ENCODE measurements at regions not wholly inside any gene's neighbourhood (a gene's known extent, or its start where the extent isn't known, plus 50 kb on each side); places are given as distances from the start of the nearest gene placed in this dataset.
"Not testable (repeated sequence)": the region's sequence is repeated elsewhere in the genome, so short reads cannot be mapped to it uniquely, and the experiment has no call there.

DNA sequence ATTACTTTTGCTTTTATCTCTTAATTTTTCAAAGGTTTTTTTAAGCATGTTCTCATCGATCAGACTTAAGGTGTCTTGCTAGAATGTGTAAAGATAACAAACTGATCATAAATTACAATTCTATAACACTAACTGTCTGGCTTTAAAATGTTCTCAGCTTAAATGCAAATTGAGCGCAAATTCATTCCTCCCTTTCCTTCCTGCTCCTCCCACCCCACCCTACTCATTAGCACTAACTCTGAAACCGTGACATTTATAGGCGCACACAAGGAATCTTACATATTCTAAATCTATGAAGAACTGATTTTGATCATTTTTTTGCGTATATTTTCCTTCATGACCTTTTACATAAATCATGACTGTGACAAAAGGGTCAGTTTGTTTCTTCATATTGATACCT is 590.0 kb upstream of the DIAPH2 start:
- Histone ChIP-seq H3K27me3 (ENCODE audit: control insufficient read depth, insufficient read depth, low read length) (no peaks in the 10 kb centered on the region), H3K36me3 (ENCODE audit: control insufficient read depth, low read depth, low read length) (no peaks in the 10 kb centered on the region), H3K9ac (ENCODE audit: low read length) (no peak overlapping the region), H3K27ac (ENCODE audit: low read length) (no peak overlapping the region), H3K4me3 (ENCODE audit: low read length) (no peak overlapping the region), H3K9me3 (ENCODE audit: control insufficient read depth, low read depth, low read length) (no peaks in the 10 kb centered on the region), H3K4me1 (ENCODE audit: control insufficient read depth, low read depth, low read length) (peaks cover 13% of the 10 kb centered on the region)

GRCh38 chrX:96098471-96098870 is 586.2 kb upstream of the DIAPH2 start:
- Histone ChIP-seq H3K27ac (ENCODE audit: low read length) (no peak overlapping the region), H3K9ac (ENCODE audit: low read length) (no peak overlapping the region), H3K36me3 (ENCODE audit: control insufficient read depth, low read depth, low read length) (no peaks in the 10 kb centered on the region), H3K27me3 (ENCODE audit: control insufficient read depth, insufficient read depth, low read length) (no peaks in the 10 kb centered on the region), H3K4me3 (ENCODE audit: low read length) (no peak overlapping the region), H3K4me1 (ENCODE audit: control insufficient read depth, low read depth, low read length) (peaks cover 13% of the 10 kb centered on the region), H3K9me3 (ENCODE audit: control insufficient read depth, low read depth, low read length) (no peaks in the 10 kb centered on the region)

- Histone ChIP-seq H3K9ac (ENCODE audit: low read length) (no peak overlapping the region), H3K27me3 (ENCODE audit: control insufficient read depth, insufficient read depth, low read length) (no peaks in the 10 kb centered on the region), H3K27ac (ENCODE audit: low read length) (no peak overlapping the region), H3K36me3 (ENCODE audit: control insufficient read depth, low read depth, low read length) (no peaks in the 10 kb centered on the region), H3K4me3 (ENCODE audit: low read length) (no peak overlapping the region), H3K9me3 (ENCODE audit: control insufficient read depth, low read depth, low read length) (no peaks in the 10 kb centered on the region), H3K4me1 (ENCODE audit: control insufficient read depth, low read depth, low read length) (no peaks in the 10 kb centered on the region)
Measured at GRCh38 chrX:96102997-96103396, 581.6 kb upstream of the DIAPH2 start.

GRCh38 chrX:96112689-96113088 is 572.0 kb upstream of the DIAPH2 start:
- peaks cover 9% of the 10 kb centered on the region for H3K9me3 ChIP-seq (ENCODE audit: control insufficient read depth, low read depth, low read length)
- no peaks in the 10 kb centered on the region for H3K4me1 ChIP-seq (ENCODE audit: control insufficient read depth, low read depth, low read length)
- no peaks in the 10 kb centered on the region for H3K27me3 ChIP-seq (ENCODE audit: control insufficient read depth, insufficient read depth, low read length)
- H3K9ac ChIP-seq (ENCODE audit: low read length): no peak overlapping the region
- H3K36me3 ChIP-seq (ENCODE audit: control insufficient read depth, low read depth, low read length): no peaks in the 10 kb centered on the region
- no peak overlapping the region for H3K27ac ChIP-seq (ENCODE audit: low read length)
- H3K4me3 ChIP-seq (ENCODE audit: low read length): no peak overlapping the region

DNA sequence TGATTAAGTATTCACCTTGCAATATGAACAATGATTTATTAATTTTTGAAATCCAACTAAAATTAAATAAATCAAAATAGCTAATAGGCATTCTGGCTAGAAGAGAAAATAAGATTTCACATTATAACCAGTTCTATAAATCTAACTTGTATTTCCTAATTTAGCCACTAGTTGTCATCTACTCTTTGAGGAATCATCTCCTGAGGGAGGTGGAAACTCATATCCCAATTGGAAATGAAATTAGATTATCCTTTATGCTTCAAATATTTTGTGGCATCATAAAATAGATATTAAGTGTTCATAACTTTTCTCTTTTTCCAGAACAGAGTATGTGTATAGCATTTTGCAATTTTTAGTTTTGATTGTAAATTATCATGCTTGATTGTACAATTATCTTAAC is 558.5 kb upstream of the DIAPH2 start:
- H3K36me3 ChIP-seq (ENCODE audit: control insufficient read depth, low read depth, low read length): no peaks in the 10 kb centered on the region
- no peaks in the 10 kb centered on the region for H3K9me3 ChIP-seq (ENCODE audit: control insufficient read depth, low read depth, low read length)
- no peaks in the 10 kb centered on the region for H3K4me1 ChIP-seq (ENCODE audit: control insufficient read depth, low read depth, low read length)
- no peak overlapping the region for H3K9ac ChIP-seq (ENCODE audit: low read length)
- H3K4me3 ChIP-seq (ENCODE audit: low read length): no peak overlapping the region
- H3K27ac ChIP-seq (ENCODE audit: low read length): no peak overlapping the region
- no peaks in the 10 kb centered on the region for H3K27me3 ChIP-seq (ENCODE audit: control insufficient read depth, insufficient read depth, low read length)

DNA sequence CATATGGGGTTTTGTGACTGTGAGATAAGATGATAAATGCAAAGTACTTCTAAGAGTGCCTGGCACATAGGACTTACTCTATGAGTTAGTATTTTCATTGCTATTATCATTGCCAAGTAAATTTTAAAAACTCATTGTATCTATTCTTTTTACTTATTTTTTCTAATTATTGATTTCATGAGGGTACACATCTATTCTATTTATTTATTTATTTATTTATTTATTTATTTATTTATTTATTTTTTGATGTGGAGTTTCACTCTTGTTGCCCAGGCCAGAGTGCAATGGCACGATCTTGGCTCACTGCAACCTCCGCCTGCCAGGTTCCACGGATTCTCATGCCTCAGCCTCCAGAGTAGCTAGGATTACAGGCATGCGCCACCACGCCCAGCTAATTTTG is 556.6 kb upstream of the DIAPH2 start:
- not testable (repeated sequence) for H3K36me3 ChIP-seq (ENCODE audit: control insufficient read depth, low read depth, low read length); H3K4me1 ChIP-seq (ENCODE audit: control insufficient read depth, low read depth, low read length); H3K27ac ChIP-seq (ENCODE audit: low read length); H3K9ac ChIP-seq (ENCODE audit: low read length); H3K9me3 ChIP-seq (ENCODE audit: control insufficient read depth, low read depth, low read length); H3K27me3 ChIP-seq (ENCODE audit: control insufficient read depth, insufficient read depth, low read length); H3K4me3 ChIP-seq (ENCODE audit: low read length)

DNA sequence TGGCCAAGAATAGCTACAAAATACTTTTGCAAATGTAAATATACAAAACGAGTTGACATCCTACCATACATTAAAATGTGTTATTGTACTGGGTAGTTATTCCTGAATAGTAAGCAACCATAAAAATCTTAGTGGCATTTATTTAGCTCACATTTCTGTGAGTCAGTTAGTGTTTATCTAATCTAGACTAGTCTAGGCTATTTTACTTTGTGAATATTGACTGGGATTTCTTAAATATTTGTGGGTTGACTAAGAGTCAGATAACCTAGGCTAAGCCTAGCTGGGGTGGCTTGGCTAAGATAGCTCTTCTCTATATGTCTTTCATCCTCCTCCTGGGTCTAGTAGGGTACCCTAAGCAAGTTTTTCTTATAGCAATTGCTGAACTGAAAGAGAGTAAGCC is 543.8 kb upstream of the DIAPH2 start:
- Histone ChIP-seq H3K9me3 (ENCODE audit: control insufficient read depth, low read depth, low read length) (no peaks in the 10 kb centered on the region), H3K4me3 (ENCODE audit: low read length) (no peak overlapping the region), H3K4me1 (ENCODE audit: control insufficient read depth, low read depth, low read length) (no peaks in the 10 kb centered on the region), H3K27me3 (ENCODE audit: control insufficient read depth, insufficient read depth, low read length) (no peaks in the 10 kb centered on the region), H3K27ac (ENCODE audit: low read length) (no peak overlapping the region), H3K36me3 (ENCODE audit: control insufficient read depth, low read depth, low read length) (no peaks in the 10 kb centered on the region), H3K9ac (ENCODE audit: low read length) (no peak overlapping the region)

- H3K4me1 ChIP-seq (ENCODE audit: control insufficient read depth, low read depth, low read length): no peaks in the 10 kb centered on the region
- no peaks in the 10 kb centered on the region for H3K9me3 ChIP-seq (ENCODE audit: control insufficient read depth, low read depth, low read length)
- no peaks in the 10 kb centered on the region for H3K27me3 ChIP-seq (ENCODE audit: control insufficient read depth, insufficient read depth, low read length)
Measured at GRCh38 chrX:96147681-96148080, 537.0 kb upstream of the DIAPH2 start.

DNA sequence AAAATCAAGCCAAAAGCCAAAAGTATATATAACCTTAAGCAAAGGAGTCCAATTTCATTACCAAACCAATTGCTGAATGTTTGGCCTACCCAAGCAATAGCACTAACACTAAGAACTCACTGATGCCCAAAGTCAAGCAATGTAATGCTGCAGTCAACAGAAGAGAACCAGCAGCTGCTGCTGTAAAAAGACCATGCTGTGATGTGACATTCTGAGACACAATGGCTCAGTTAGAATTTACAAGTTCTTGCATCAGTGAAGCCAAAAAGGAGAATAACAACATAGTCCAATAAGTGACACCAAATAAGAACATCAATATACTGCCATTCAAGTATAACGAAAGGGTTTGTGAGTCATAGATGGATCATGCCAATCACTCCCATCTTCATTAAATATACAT is 514.0 kb upstream of the DIAPH2 start:
- no peaks in the 10 kb centered on the region for H3K36me3 ChIP-seq (ENCODE audit: control insufficient read depth, low read depth, low read length)
- no peaks in the 10 kb centered on the region for H3K27me3 ChIP-seq (ENCODE audit: control insufficient read depth, insufficient read depth, low read length)
- no peak overlapping the region for H3K9ac ChIP-seq (ENCODE audit: low read length)
- H3K9me3 ChIP-seq (ENCODE audit: control insufficient read depth, low read depth, low read length): no peaks in the 10 kb centered on the region
- H3K4me1 ChIP-seq (ENCODE audit: control insufficient read depth, low read depth, low read length): no peaks in the 10 kb centered on the region
- no peak overlapping the region for H3K27ac ChIP-seq (ENCODE audit: low read length)
- no peak overlapping the region for H3K4me3 ChIP-seq (ENCODE audit: low read length)

More at GRCh38 chrX:96147681-96148080, 537.0 kb upstream of the DIAPH2 start:
- Histone ChIP-seq H3K4me3 (ENCODE audit: low read length) (no peak overlapping the region), H3K9ac (ENCODE audit: low read length) (no peak overlapping the region), H3K36me3 (ENCODE audit: control insufficient read depth, low read depth, low read length) (no peaks in the 10 kb centered on the region), H3K27ac (ENCODE audit: low read length) (no peak overlapping the region)

DNA sequence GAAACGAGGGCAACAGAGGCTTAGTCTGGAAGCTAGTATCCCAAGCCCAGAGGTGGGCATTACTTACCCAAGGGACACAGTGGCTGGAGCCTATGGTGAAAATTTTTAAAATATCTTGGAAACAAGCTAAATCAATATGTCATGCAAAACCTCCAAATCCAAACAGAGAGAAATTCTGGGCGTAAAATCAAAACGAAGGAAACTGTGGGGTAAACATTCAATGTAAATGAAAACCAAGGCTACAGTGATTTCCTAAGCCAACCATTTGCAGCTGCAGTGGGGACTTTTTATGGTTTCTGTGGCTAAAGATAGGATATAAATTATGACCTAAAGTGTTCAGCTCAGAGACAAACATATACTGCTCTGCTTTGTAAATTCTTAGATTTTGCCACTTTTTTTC is 507.7 kb upstream of the DIAPH2 start:
- Histone ChIP-seq H3K9me3 (ENCODE audit: control insufficient read depth, low read depth, low read length) (no peaks in the 10 kb centered on the region), H3K27me3 (ENCODE audit: control insufficient read depth, insufficient read depth, low read length) (no peaks in the 10 kb centered on the region), H3K27ac (ENCODE audit: low read length) (no peak overlapping the region), H3K9ac (ENCODE audit: low read length) (no peak overlapping the region), H3K4me1 (ENCODE audit: control insufficient read depth, low read depth, low read length) (peaks cover 6% of the 10 kb centered on the region), H3K36me3 (ENCODE audit: control insufficient read depth, low read depth, low read length) (no peaks in the 10 kb centered on the region), H3K4me3 (ENCODE audit: low read length) (no peak overlapping the region)

GRCh38 chrX:96181605-96182004 is 503.0 kb upstream of the DIAPH2 start:
- no peaks in the 10 kb centered on the region for H3K9me3 ChIP-seq (ENCODE audit: control insufficient read depth, low read depth, low read length)
- no peak overlapping the region for H3K27ac ChIP-seq (ENCODE audit: low read length)
- no peak overlapping the region for H3K9ac ChIP-seq (ENCODE audit: low read length)
- H3K36me3 ChIP-seq (ENCODE audit: control insufficient read depth, low read depth, low read length): no peaks in the 10 kb centered on the region
- H3K4me3 ChIP-seq (ENCODE audit: low read length): no peak overlapping the region
- H3K4me1 ChIP-seq (ENCODE audit: control insufficient read depth, low read depth, low read length): peaks cover 9% of the 10 kb centered on the region
- no peaks in the 10 kb centered on the region for H3K27me3 ChIP-seq (ENCODE audit: control insufficient read depth, insufficient read depth, low read length)

GRCh38 chrX:96182366-96182765 is 502.3 kb upstream of the DIAPH2 start:
- Histone ChIP-seq H3K9me3 (ENCODE audit: control insufficient read depth, low read depth, low read length) (no peaks in the 10 kb centered on the region), H3K27me3 (ENCODE audit: control insufficient read depth, insufficient read depth, low read length) (no peaks in the 10 kb centered on the region), H3K9ac (ENCODE audit: low read length) (no peak overlapping the region), H3K4me1 (ENCODE audit: control insufficient read depth, low read depth, low read length) (peaks cover 9% of the 10 kb centered on the region), H3K27ac (ENCODE audit: low read length) (no peak overlapping the region), H3K36me3 (ENCODE audit: control insufficient read depth, low read depth, low read length) (no peaks in the 10 kb centered on the region), H3K4me3 (ENCODE audit: low read length) (no peak overlapping the region)

Measured in iPS-18a (cell line).